Skeletal muscle cell (primary cell): ENCODE measurements at regions not wholly inside any gene's neighbourhood (a gene's known extent, or its start where the extent isn't known, plus 50 kb on each side); places are given as distances from the start of the nearest gene placed in this dataset.

Experiments used
- DNase-seq: peaks from one replicate; pipeline ENCODE4 v3.0.0-alpha.2; 2010; ENCODE audit warnings: low read depth
- H3K4me3 ChIP-seq: 2 replicates; pipeline ENCODE4 v1.5.1; 2011; ENCODE audit warnings: low read depth, mild to moderate bottlenecking, control low read depth, low read length, moderate library complexity

- H3K4me3 ChIP-seq = no peak overlapping the region
- no peak for DNase-seq
Measured at GRCh38 chr10:4144817-4145216, 359.8 kb upstream of the KLF6 start.

- no peak overlapping the region for H3K4me3 ChIP-seq
- DNase-seq = no peak
Measured at GRCh38 chr10:4141471-4141870, 356.5 kb upstream of the KLF6 start.

- no peak for DNase-seq
- no peak overlapping the region for H3K4me3 ChIP-seq
Measured at GRCh38 chr10:4138146-4138721, 353.2 kb upstream of the KLF6 start.

GRCh38 chr10:4137299-4137698 is 352.3 kb upstream of the KLF6 start:
- H3K4me3 ChIP-seq = no peak overlapping the region
- DNase-seq = no peak

GRCh38 chr10:4136121-4136520 is 351.1 kb upstream of the KLF6 start:
- no peak for DNase-seq
- H3K4me3 ChIP-seq = no peak overlapping the region

- no peak overlapping the region for H3K4me3 ChIP-seq
- DNase-seq = no peak
Measured at GRCh38 chr10:4132216-4132556, 347.2 kb upstream of the KLF6 start.

- peak; percentile 71 for DNase-seq
- H3K4me3 ChIP-seq = no peak overlapping the region
Measured at GRCh38 chr10:4131407-4132215, 346.6 kb upstream of the KLF6 start.

GRCh38 chr10:4130685-4131084 is 345.7 kb upstream of the KLF6 start:
- H3K4me3 ChIP-seq = no peak overlapping the region
- no peak for DNase-seq

- no peak for DNase-seq
Measured at GRCh38 chr10:4129866-4130477, 345.0 kb upstream of the KLF6 start.

GRCh38 chr10:4127518-4128315 is 342.7 kb upstream of the KLF6 start:
- no peak overlapping the region for H3K4me3 ChIP-seq
- DNase-seq = no peak

More at GRCh38 chr10:4129866-4130477, 345.0 kb upstream of the KLF6 start:
- H3K4me3 ChIP-seq = no peak overlapping the region

- DNase-seq = no peak
- H3K4me3 ChIP-seq = no peak overlapping the region
Measured at GRCh38 chr10:4125776-4126175, 340.8 kb upstream of the KLF6 start.

GRCh38 chr10:4121502-4122380 is 336.7 kb upstream of the KLF6 start:
- H3K4me3 ChIP-seq = no peak overlapping the region
- DNase-seq = no peak

- no peak for DNase-seq
- H3K4me3 ChIP-seq = no peak overlapping the region
Measured at GRCh38 chr10:4120096-4120853, 335.3 kb upstream of the KLF6 start.

- H3K4me3 ChIP-seq = no peak overlapping the region
- no peak for DNase-seq
Measured at GRCh38 chr10:4119107-4119506, 334.1 kb upstream of the KLF6 start.

GRCh38 chr10:4117604-4118003 is 332.6 kb upstream of the KLF6 start:
- no peak for DNase-seq
- no peak overlapping the region for H3K4me3 ChIP-seq

GRCh38 chr10:4111643-4112042 is 326.6 kb upstream of the KLF6 start:
- H3K4me3 ChIP-seq = no peak overlapping the region
- no peak for DNase-seq

- DNase-seq = peak; percentile 53
- no peak overlapping the region for H3K4me3 ChIP-seq
Measured at GRCh38 chr10:4109469-4109868, 324.5 kb upstream of the KLF6 start.

- no peak for DNase-seq
- H3K4me3 ChIP-seq = no peak overlapping the region
Measured at GRCh38 chr10:4108693-4109092, 323.7 kb upstream of the KLF6 start.
